ENCODE measurements at regions not wholly inside any gene's neighbourhood (a gene's known extent, or its start where the extent isn't known, plus 50 kb on each side); places are given as distances from the start of the nearest gene placed in this dataset.

GRCh38 chr2:118219611-118220010, 131.3 kb downstream of the INSIG2 start:
- TF ChIP-seq EP300 (conservative IDR thresholded peaks at IDR 0.05; ENCODE audit: poor library complexity, severe bottlenecking) (no peak), CTCF (IDR thresholded peaks at IDR 0.05; ENCODE audit: poor library complexity, severe bottlenecking) (no peak), POLR2AphosphoS5 (IDR thresholded peaks at IDR 0.05) (no peak), RAD21 (conservative IDR thresholded peaks at IDR 0.05) (no peak)
